ENCODE measurements at regions not wholly inside any gene's neighbourhood (a gene's known extent, or its start where the extent isn't known, plus 50 kb on each side); places are given as distances from the start of the nearest gene placed in this dataset.

GRCh38 chr20:58058421-58059259 lies 169.8 kb downstream of the ANKRD60 start:
- Histone ChIP-seq H4K8ac (ENCODE audit: low read depth in 2 of 2, low read length in 2 of 2) (no peak overlapping the region), H3K18ac (ENCODE audit: low read depth, low read length) (no peak overlapping the region), H3K27ac (ENCODE audit: insufficient read depth, low read length) (no peak overlapping the region), H3K9ac (ENCODE audit: low read depth, low read length) (no peak overlapping the region), H3K4me1 (ENCODE audit: control insufficient read depth, insufficient read depth, low read length) (no peaks in the 10 kb centered on the region), H2BK120ac (ENCODE audit: low read depth, low read length) (no peak overlapping the region), H2AK5ac (ENCODE audit: low read depth, low read length) (no peak overlapping the region), H4K5ac (ENCODE audit: low read depth, low read length) (no peak overlapping the region), H2AFZ (replicated peaks; ENCODE audit: low read length, poor library complexity) (no peak overlapping the region), H2AK9ac (replicated peaks; ENCODE audit: low read depth, low read length, poor library complexity) (no peak overlapping the region), H2BK5ac (ENCODE audit: low read depth, low read length, poor library complexity, severe bottlenecking) (no peak overlapping the region), H4K91ac (ENCODE audit: insufficient read depth, low read depth, low read length) (no peak overlapping the region), H3K27me3 (ENCODE audit: control insufficient read depth, insufficient read depth, low read length) (no peaks in the 10 kb centered on the region; the same call in 1 of the 2 replicates), H3K56ac (ENCODE audit: extremely low read depth, insufficient read depth, low read length) (no peak overlapping the region), H3K9me3 (ENCODE audit: control insufficient read depth, insufficient read depth, low read length) (no peaks in the 10 kb centered on the region), H3K9me1 (ENCODE audit: insufficient read depth, low read length) (no peaks in the 10 kb centered on the region), H3K79me1 (ENCODE audit: low read depth in 1 of 2, low read length in 2 of 2) (no peaks in the 10 kb centered on the region), H3K36me3 (ENCODE audit: control insufficient read depth, insufficient read depth, low read length) (no peaks in the 10 kb centered on the region), H3K4ac (ENCODE audit: low read depth, low read length) (no peak overlapping the region), H3K23ac (ENCODE audit: low read depth, low read length) (no peak overlapping the region), H3K14ac (replicated peaks; ENCODE audit: low read depth, low read length) (no peak overlapping the region), H3K4me2 (ENCODE audit: low read depth, low read length) (no peak overlapping the region), H2BK20ac (ENCODE audit: low read depth, low read length) (no peak overlapping the region), H3K4me3 (ENCODE audit: insufficient read depth, low read depth, low read length) (no peak overlapping the region), H4K20me1 (ENCODE audit: insufficient read depth, low read length) (no peaks in the 10 kb centered on the region), H2BK15ac (ENCODE audit: low read depth, low read length) (no peak overlapping the region)
- dilution Hi-C loops (cut with HindIII; ENCODE audit: low sequenced_read_pairs, unreplicated experiment) (no loop called here), in situ Hi-C loops (cut with MboI; ENCODE audit: low sequenced_read_pairs) (no loop called here), intact Hi-C loops (cut with micrococcal nuclease) (no loop called here)
- ATAC-seq (ENCODE audit: low read depth) (no peak), DNase-seq (no peak)
- TF ChIP-seq BHLHE40 (IDR thresholded peaks at IDR 0.05; ENCODE audit: low read depth, low read length) = no peak
- TF ChIP-seq, protein P1, sequence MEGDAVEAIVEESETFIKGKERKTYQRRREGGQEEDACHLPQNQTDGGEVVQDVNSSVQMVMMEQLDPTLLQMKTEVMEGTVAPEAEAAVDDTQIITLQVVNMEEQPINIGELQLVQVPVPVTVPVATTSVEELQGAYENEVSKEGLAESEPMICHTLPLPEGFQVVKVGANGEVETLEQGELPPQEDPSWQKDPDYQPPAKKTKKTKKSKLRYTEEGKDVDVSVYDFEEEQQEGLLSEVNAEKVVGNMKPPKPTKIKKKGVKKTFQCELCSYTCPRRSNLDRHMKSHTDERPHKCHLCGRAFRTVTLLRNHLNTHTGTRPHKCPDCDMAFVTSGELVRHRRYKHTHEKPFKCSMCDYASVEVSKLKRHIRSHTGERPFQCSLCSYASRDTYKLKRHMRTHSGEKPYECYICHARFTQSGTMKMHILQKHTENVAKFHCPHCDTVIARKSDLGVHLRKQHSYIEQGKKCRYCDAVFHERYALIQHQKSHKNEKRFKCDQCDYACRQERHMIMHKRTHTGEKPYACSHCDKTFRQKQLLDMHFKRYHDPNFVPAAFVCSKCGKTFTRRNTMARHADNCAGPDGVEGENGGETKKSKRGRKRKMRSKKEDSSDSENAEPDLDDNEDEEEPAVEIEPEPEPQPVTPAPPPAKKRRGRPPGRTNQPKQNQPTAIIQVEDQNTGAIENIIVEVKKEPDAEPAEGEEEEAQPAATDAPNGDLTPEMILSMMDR (conservative IDR thresholded peaks at IDR 0.05; ENCODE audit: low read depth, low read length) = no peak
- POLR2A ChIA-PET (ENCODE audit: unreplicated experiment) = no interaction called here
- WGBS, 2 experiments (ENCODE audit: extremely low coverage in 2 of 2, insufficient read length in 1 of 2) = no CpG with 5 or more reads among the region's 8 CpGs
- no TSS peak for BruUV-seq (replicated peaks)
- CTCF ChIA-PET = interaction anchor here (0.6 kb wide), 1 partner anchor 1544 kb away, joined by 3 read pairs; no protein-coding TSS in a partner anchor

Measured in IMR-90 (cell line).